ENCODE measurements at regions not wholly inside any gene's neighbourhood (a gene's known extent, or its start where the extent isn't known, plus 50 kb on each side); places are given as distances from the start of the nearest gene placed in this dataset.

DNA sequence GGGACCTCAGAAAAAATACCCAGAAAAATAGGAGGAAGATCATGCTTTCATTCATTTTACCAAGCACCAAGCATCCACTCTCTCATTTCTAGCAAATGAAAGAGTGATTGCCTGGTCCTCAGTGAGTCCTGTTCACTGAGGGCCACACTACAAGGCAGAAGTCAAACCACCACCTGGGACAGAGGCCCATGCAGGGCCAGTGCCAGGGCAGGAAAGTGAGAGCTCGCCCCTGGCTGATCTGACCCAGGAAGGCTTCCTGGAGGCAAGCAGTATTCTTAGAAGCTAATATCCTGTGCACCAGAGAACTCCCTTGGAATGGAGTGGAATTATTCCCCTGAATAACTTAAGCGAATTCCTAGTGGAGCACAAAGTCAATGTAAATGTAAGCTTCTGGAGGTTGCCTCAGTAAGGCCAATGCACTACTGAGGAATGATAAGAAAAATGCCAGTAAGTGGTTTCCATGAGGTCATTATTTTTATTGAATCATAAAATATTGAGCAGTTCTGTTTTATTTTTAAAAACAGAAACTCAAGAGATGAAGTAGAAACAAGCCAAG lies 191.6 kb upstream of the ID2 start:
- TF ChIP-seq, protein P1, sequence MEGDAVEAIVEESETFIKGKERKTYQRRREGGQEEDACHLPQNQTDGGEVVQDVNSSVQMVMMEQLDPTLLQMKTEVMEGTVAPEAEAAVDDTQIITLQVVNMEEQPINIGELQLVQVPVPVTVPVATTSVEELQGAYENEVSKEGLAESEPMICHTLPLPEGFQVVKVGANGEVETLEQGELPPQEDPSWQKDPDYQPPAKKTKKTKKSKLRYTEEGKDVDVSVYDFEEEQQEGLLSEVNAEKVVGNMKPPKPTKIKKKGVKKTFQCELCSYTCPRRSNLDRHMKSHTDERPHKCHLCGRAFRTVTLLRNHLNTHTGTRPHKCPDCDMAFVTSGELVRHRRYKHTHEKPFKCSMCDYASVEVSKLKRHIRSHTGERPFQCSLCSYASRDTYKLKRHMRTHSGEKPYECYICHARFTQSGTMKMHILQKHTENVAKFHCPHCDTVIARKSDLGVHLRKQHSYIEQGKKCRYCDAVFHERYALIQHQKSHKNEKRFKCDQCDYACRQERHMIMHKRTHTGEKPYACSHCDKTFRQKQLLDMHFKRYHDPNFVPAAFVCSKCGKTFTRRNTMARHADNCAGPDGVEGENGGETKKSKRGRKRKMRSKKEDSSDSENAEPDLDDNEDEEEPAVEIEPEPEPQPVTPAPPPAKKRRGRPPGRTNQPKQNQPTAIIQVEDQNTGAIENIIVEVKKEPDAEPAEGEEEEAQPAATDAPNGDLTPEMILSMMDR (IDR thresholded peaks at IDR 0.05) = no peak
- TF ChIP-seq POLR2A (IDR thresholded peaks at IDR 0.05; ENCODE audit: low read depth) (no peak), POLR2AphosphoS5 (IDR thresholded peaks at IDR 0.05) (no peak)

All from esophagus muscularis mucosa (tissue), 3 donors.